RWPE1 (cell line): ENCODE measurements at regions not wholly inside any gene's neighbourhood (a gene's known extent, or its start where the extent isn't known, plus 50 kb on each side); places are given as distances from the start of the nearest gene placed in this dataset.

Experiments used
- CTCF ChIA-PET: fragments of 350-600 bp; sonication (Branson Sonifier 250); formaldehyde crosslinking; extraction: SDS; loops from one replicate; lab custom pipeline; 2021; lab: Yijun Ruan, JAX
- POLR2A ChIA-PET: fragments of 400-600 bp; formaldehyde crosslinking; extraction: SDS; loops from one replicate; lab custom pipeline; 2020; ENCODE audit warnings: antibody characterized with exemption; ENCODE audit not compliant: low non-redundant PET; lab: Yijun Ruan, JAX
- DNase-seq: peaks from one replicate; pipeline ENCODE4 v3.0.0; 2012; ENCODE audit warnings: low spot score
- H3K27ac ChIP-seq: fragments of 450-650 bp; 2 replicates; pipeline ENCODE4 v1.5.1; 2017
- TF ChIP-seq, protein P1 (sequence below): fragments of 450-650 bp; conservative IDR thresholded peaks from 2 replicates; pipeline ENCODE4 v1.5.1; 2017; ENCODE audit warnings: low read depth, mild to moderate bottlenecking

DNA sequence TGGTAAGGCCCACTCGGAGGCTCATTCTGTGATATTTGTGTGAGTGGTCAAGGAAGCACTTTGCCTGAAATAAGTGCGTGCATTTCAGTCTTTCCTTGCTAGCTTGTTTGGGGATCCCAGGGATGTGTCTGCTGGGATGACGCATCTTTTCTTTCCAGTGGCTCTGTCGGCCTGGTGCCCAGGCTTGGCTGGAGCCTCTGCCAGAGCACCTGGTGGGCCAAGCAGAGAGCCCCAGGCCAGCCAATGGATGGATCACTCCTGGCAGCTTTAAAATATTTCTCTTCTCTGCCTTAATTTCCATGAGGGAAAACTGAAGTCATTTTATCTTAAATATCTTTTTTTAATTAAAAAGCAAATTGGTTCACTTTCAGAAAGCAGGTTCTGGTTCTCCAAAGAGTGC, 501.8 kb upstream of the HS6ST1 start:
- TF ChIP-seq, protein P1, sequence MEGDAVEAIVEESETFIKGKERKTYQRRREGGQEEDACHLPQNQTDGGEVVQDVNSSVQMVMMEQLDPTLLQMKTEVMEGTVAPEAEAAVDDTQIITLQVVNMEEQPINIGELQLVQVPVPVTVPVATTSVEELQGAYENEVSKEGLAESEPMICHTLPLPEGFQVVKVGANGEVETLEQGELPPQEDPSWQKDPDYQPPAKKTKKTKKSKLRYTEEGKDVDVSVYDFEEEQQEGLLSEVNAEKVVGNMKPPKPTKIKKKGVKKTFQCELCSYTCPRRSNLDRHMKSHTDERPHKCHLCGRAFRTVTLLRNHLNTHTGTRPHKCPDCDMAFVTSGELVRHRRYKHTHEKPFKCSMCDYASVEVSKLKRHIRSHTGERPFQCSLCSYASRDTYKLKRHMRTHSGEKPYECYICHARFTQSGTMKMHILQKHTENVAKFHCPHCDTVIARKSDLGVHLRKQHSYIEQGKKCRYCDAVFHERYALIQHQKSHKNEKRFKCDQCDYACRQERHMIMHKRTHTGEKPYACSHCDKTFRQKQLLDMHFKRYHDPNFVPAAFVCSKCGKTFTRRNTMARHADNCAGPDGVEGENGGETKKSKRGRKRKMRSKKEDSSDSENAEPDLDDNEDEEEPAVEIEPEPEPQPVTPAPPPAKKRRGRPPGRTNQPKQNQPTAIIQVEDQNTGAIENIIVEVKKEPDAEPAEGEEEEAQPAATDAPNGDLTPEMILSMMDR: no peak
- ChIA-PET CTCF (no interaction called here), POLR2A (no interaction called here)
- H3K27ac ChIP-seq: no peak overlapping the region
- DNase-seq: no peak

DNA sequence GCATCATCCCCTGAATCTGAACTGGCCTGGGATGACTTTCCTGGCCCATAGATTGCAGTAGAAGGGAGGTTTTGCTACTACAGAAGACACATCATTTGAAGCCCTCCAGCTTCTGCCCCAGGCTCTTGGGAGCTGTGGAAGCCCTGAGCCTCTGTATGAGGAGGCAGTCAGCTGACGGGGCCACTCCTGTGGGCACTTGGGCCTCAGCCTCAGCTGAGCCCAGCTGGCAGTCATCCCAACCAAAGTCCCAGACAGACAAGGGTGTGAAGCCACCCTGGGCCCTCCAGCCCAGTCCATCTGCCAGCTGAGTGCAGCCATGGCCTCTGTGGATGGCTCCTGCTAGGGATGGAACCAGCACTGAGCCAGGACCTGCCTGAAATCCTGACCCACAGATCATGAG, 502.3 kb upstream of the HS6ST1 start:
- DNase-seq: no peak
- H3K27ac ChIP-seq: no peak overlapping the region
- CTCF ChIA-PET: no interaction called here
- POLR2A ChIA-PET: no interaction called here
- TF ChIP-seq, protein P1: no peak

GRCh38 chr2:128832946-128833663, 514.4 kb upstream of the HS6ST1 start:
- no peak for DNase-seq
- ChIA-PET POLR2A (no interaction called here), CTCF (no interaction called here)
- no peak overlapping the region for H3K27ac ChIP-seq
- TF ChIP-seq, protein P1: no peak

GRCh38 chr2:128833664-128834027, 515.0 kb upstream of the HS6ST1 start:
- no peak overlapping the region for H3K27ac ChIP-seq
- TF ChIP-seq, protein P1: no peak
- POLR2A ChIA-PET: no interaction called here
- CTCF ChIA-PET: no interaction called here
- no peak for DNase-seq

- ChIA-PET CTCF (interaction anchor here (0.6 kb wide), 1 partner anchor 87 kb away, joined by 3 read pairs; no protein-coding TSS in a partner anchor), POLR2A (no interaction called here)
- no peak for DNase-seq
- H3K27ac ChIP-seq: no peak overlapping the region
- TF ChIP-seq, protein P1: no peak
Measured at GRCh38 chr2:128834207-128834879, 515.7 kb upstream of the HS6ST1 start.

DNA sequence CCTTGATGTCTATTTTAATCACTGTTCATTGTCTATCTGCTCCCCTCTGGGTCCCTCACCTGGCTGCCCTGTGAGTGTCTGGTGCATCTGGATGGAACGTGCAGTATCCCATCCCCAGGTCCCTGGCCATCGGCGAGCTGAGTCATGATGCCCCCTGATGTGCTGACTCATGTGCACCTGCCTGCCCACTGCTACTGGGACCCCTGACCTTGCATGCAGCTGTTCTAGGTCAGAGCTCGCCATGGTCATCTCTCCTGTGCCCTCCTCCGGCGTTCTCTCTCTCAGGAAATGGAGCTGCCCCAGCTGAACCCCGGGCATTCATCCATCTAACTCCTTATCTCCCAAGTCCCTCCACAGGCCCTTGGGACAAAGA, 516.2 kb upstream of the HS6ST1 start:
- TF ChIP-seq, protein P1: no peak
- ChIA-PET CTCF (interaction anchor here (0.6 kb wide), 1 partner anchor 87 kb away, joined by 3 read pairs; no protein-coding TSS in a partner anchor), POLR2A (no interaction called here)
- no peak for DNase-seq
- H3K27ac ChIP-seq: no peak overlapping the region
